CD14-positive monocyte (primary cell): ENCODE measurements at regions not wholly inside any gene's neighbourhood (a gene's known extent, or its start where the extent isn't known, plus 50 kb on each side); places are given as distances from the start of the nearest gene placed in this dataset.

Experiments used
- DNase-seq, 3 donors: peaks; one replicate each; pipeline ENCODE4 v3.0.0-alpha.2; 2011 to 2022
- H2AFZ ChIP-seq: 2 replicates; pipeline ENCODE4 v1.6.0; 2012; ENCODE audit warnings: mild to moderate bottlenecking, low read depth, low read length, inconsistent platforms; ENCODE audit not compliant: insufficient read depth, poor library complexity, severe bottlenecking
- H3K27ac ChIP-seq, 2 donors: 1 replicate in 1 of 2; 2 replicates in 1 of 2; pipeline ENCODE4 v1.5.1; 2012 to 2013; ENCODE audit warnings: low read length in 2 of 2, control low read depth in 1 of 2, inconsistent platforms in 1 of 2, low read depth in 1 of 2, mild to moderate bottlenecking in 1 of 2
- H3K27me3 ChIP-seq, 2 donors: one replicate each; pipeline versions ENCODE4 v1.6.0 to v1.6.1; 2011 to 2013; ENCODE audit warnings: low read length in 2 of 2; ENCODE audit not compliant: control insufficient read depth in 2 of 2, insufficient read depth in 2 of 2
- H3K36me3 ChIP-seq, 2 donors: replicated peaks in 1 of 2; 1 replicate in 1 of 2; 2 replicates in 1 of 2; pipeline versions ENCODE4 v1.5.1 to v1.6.1; 2012 to 2013; ENCODE audit warnings: low read length in 2 of 2, control low read depth in 1 of 2, inconsistent platforms in 1 of 2, mild to moderate bottlenecking in 1 of 2; ENCODE audit not compliant: insufficient read depth in 2 of 2, control insufficient read depth in 1 of 2
- H3K4me1 ChIP-seq, 2 donors: 1 replicate in 1 of 2; 2 replicates in 1 of 2; pipeline versions ENCODE4 v1.5.1 to v1.6.1; 2012 to 2013; ENCODE audit warnings: low read length in 2 of 2, control low read depth in 1 of 2, inconsistent platforms in 1 of 2, mild to moderate bottlenecking in 1 of 2, moderate library complexity in 1 of 2; ENCODE audit not compliant: insufficient read depth in 2 of 2, control insufficient read depth in 1 of 2
- H3K4me2 ChIP-seq: replicated peaks from 2 replicates; pipeline ENCODE3; 2012; ENCODE audit warnings: low read length, moderate library complexity, mild to moderate bottlenecking; ENCODE audit not compliant: poor library complexity, severe bottlenecking; ENCODE audit errors: extremely low read depth
- H3K4me3 ChIP-seq, 3 experiments: fragments of 200-600 bp in 1 of 3; sonication (generic) in 1 of 3; replicated peaks in 1 of 3; 1 replicate in 2 of 3; 2 replicates in 1 of 3; pipeline ENCODE4 v1.5.1; 2011 to 2013; ENCODE audit warnings: low read length in 3 of 3, mild to moderate bottlenecking in 3 of 3, control low read depth in 2 of 3, low read depth in 2 of 3, inconsistent platforms in 1 of 3, moderate library complexity in 1 of 3
- H3K79me2 ChIP-seq: 2 replicates; pipeline ENCODE4 v1.6.0; 2012; ENCODE audit warnings: mild to moderate bottlenecking, control low read depth, inconsistent platforms, low read length, moderate library complexity; ENCODE audit not compliant: insufficient read depth
- H3K9ac ChIP-seq: 2 replicates; pipeline ENCODE4 v1.6.0; 2017; ENCODE audit warnings: low read length, mild to moderate bottlenecking; ENCODE audit not compliant: insufficient read depth, poor library complexity, severe bottlenecking
- H3K9me3 ChIP-seq, 2 donors: replicated peaks in 1 of 2; 1 replicate in 1 of 2; 2 replicates in 1 of 2; pipeline versions ENCODE4 v1.5.1 to v1.6.1; 2012 to 2013; ENCODE audit warnings: low read length in 2 of 2, control low read depth in 1 of 2; ENCODE audit not compliant: control insufficient read depth in 1 of 2, insufficient read depth in 1 of 2
- H4K20me1 ChIP-seq: 2 replicates; pipeline ENCODE4 v1.6.0; 2012; ENCODE audit warnings: mild to moderate bottlenecking, low read length, control low read depth, moderate library complexity; ENCODE audit not compliant: insufficient read depth
- H3K27ac Mint-ChIP-seq, 7 donors: one replicate each; pipeline ENCODE4 v1.8.0; 2020; ENCODE audit warnings: mild to moderate bottlenecking in 7 of 7, mixed read lengths in 7 of 7, moderate library complexity in 6 of 7, inconsistent platforms in 2 of 7
- H3K27me3 Mint-ChIP-seq, 3 donors: one replicate each; pipeline ENCODE4 v1.8.0; 2021 to 2022; ENCODE audit warnings: low read depth in 3 of 3, mild to moderate bottlenecking in 3 of 3, mixed read lengths in 3 of 3, moderate library complexity in 3 of 3, inconsistent platforms in 1 of 3
- H3K36me3 Mint-ChIP-seq, 2 donors: one replicate each; pipeline ENCODE4 v1.8.0; 2020; ENCODE audit warnings: mixed read lengths in 2 of 2, inconsistent platforms in 1 of 2, mild to moderate bottlenecking in 1 of 2
- H3K4me1 Mint-ChIP-seq: one replicate; pipeline ENCODE4 v1.8.0; 2020; ENCODE audit warnings: mild to moderate bottlenecking, mixed read lengths
- H3K4me3 Mint-ChIP-seq, 2 donors: one replicate each; pipeline ENCODE4 v1.8.0; 2020; ENCODE audit warnings: mild to moderate bottlenecking in 2 of 2, mixed read lengths in 2 of 2, moderate library complexity in 1 of 2
- H3K9me3 Mint-ChIP-seq, 7 donors: one replicate each; pipeline ENCODE4 v1.8.0; 2020 to 2022; ENCODE audit warnings: mixed read lengths in 7 of 7, mild to moderate bottlenecking in 6 of 7, moderate library complexity in 6 of 7, inconsistent platforms in 2 of 7
- CTCF ChIP-seq: fragments of 200-600 bp; IDR thresholded peaks from one replicate; pipeline ENCODE4 v1.8.0; 2022; ENCODE audit warnings: antibody characterized with exemption, mild to moderate bottlenecking
- WGBS: methylation state at CpG from one replicate; pipeline ENCODE4 v1.1.5; 2013; ENCODE audit warnings: missing lambda C conversion rate; ENCODE audit not compliant: insufficient coverage; 5-methylcytosine and 5-hydroxymethylcytosine counted together
- intact Hi-C, 2 donors: fragments of 100-400 bp; cut with micrococcal nuclease; formaldehyde crosslinking; loops; one replicate each; pipeline versions ENCODE4 v1.15.0 to v1.15.1; 2023

GRCh38 chr2:234825616-234826015 is 126.2 kb upstream of the SH3BP4 start:
- WGBS = 87% methylated on average over 3 of the region's 5 CpGs
- Histone ChIP-seq H4K20me1 (no peaks in the 10 kb centered on the region), H3K4me2 (no peak overlapping the region), H2AFZ (no peak overlapping the region), H3K36me3 (no peaks in the 10 kb centered on the region), H3K4me1 (no peaks in the 10 kb centered on the region), H3K4me3 (no peak overlapping the region), H3K79me2 (no peaks in the 10 kb centered on the region), H3K9me3 (no peaks in the 10 kb centered on the region), H3K27ac (no peak overlapping the region), H3K27me3 (no peaks in the 10 kb centered on the region), H3K9ac (no peak overlapping the region)
- Mint-ChIP-seq H3K4me3 (no peak overlapping the region), H3K9me3 (peaks cover 0 to 8% (median 0%) of the 10 kb centered on the region in 7 donors), H3K4me1 (no peaks in the 10 kb centered on the region), H3K36me3 (no peaks in the 10 kb centered on the region), H3K27ac (no peak overlapping the region), H3K27me3 (peaks cover 0 to 2% (median 0%) of the 10 kb centered on the region in 3 donors)
- intact Hi-C loops = no loop called here
- TF ChIP-seq CTCF = no peak
- no peak for DNase-seq

GRCh38 chr2:234823877-234824376 is 127.9 kb upstream of the SH3BP4 start:
- Histone ChIP-seq H3K9me3 (no peaks in the 10 kb centered on the region), H3K4me1 (no peaks in the 10 kb centered on the region), H3K9ac (no peak overlapping the region), H3K4me2 (no peak overlapping the region), H4K20me1 (no peaks in the 10 kb centered on the region), H2AFZ (no peak overlapping the region), H3K4me3 (no peak overlapping the region), H3K27me3 (no peaks in the 10 kb centered on the region), H3K79me2 (no peaks in the 10 kb centered on the region), H3K36me3 (no peaks in the 10 kb centered on the region), H3K27ac (no peak overlapping the region)
- Mint-ChIP-seq H3K36me3 (no peaks in the 10 kb centered on the region), H3K27me3 (no peaks in the 10 kb centered on the region), H3K4me3 (no peak overlapping the region), H3K9me3 (peaks cover 0 to 6% (median 0%) of the 10 kb centered on the region in 7 donors), H3K4me1 (no peaks in the 10 kb centered on the region), H3K27ac (no peak overlapping the region)
- TF ChIP-seq CTCF = no peak
- no peak for DNase-seq
- WGBS = 86% methylated on average over 1 of the region's 2 CpGs
- intact Hi-C loops = no loop called here
